ENCODE measurements at regions not wholly inside any gene's neighbourhood (a gene's known extent, or its start where the extent isn't known, plus 50 kb on each side); places are given as distances from the start of the nearest gene placed in this dataset.

GRCh38 chr12:115335594-115335993, 651.6 kb upstream of the TBX3 start:
- no peak for DNase-seq (ENCODE audit: low spot score)
- no peak for TF ChIP-seq CTCF (IDR thresholded peaks at IDR 0.05)
- no peak for ATAC-seq (ENCODE audit: low FRiP score)

- no peak for DNase-seq (ENCODE audit: low spot score)
- no peak for TF ChIP-seq CTCF (IDR thresholded peaks at IDR 0.05)
- no peak for ATAC-seq (ENCODE audit: low FRiP score)
These were observed 651.1 kb upstream of the TBX3 start for GRCh38 chr12:115335048-115335447.

- TF ChIP-seq CTCF (IDR thresholded peaks at IDR 0.05), result no peak
- no peak for ATAC-seq (ENCODE audit: low FRiP score)
- DNase-seq (ENCODE audit: low spot score), result no peak
These were observed 649.0 kb upstream of the TBX3 start for GRCh38 chr12:115332945-115333344.

- no peak for ATAC-seq (ENCODE audit: low FRiP score)
- TF ChIP-seq CTCF (IDR thresholded peaks at IDR 0.05), result no peak
- DNase-seq (ENCODE audit: low spot score), result no peak
These were observed 641.9 kb upstream of the TBX3 start for GRCh38 chr12:115325858-115326257.

GRCh38 chr12:115324949-115325593, 641.1 kb upstream of the TBX3 start:
- DNase-seq (ENCODE audit: low spot score) (no peak), ATAC-seq (ENCODE audit: low FRiP score) (no peak)
- no peak for TF ChIP-seq CTCF (IDR thresholded peaks at IDR 0.05)

GRCh38 chr12:115323223-115323905, 639.4 kb upstream of the TBX3 start:
- no peak for ATAC-seq (ENCODE audit: low FRiP score)
- no peak for TF ChIP-seq CTCF (IDR thresholded peaks at IDR 0.05)
- DNase-seq (ENCODE audit: low spot score), result no peak

- DNase-seq (ENCODE audit: low spot score), result no peak
- peak; percentile 55 for ATAC-seq (ENCODE audit: low FRiP score)
- TF ChIP-seq CTCF (IDR thresholded peaks at IDR 0.05), result no peak
These were observed 638.3 kb upstream of the TBX3 start for GRCh38 chr12:115322275-115322674.

Measured in omental fat pad (tissue), 3 donors.